OCI-LY7 (cell line): ENCODE measurements at regions not wholly inside any gene's neighbourhood (a gene's known extent, or its start where the extent isn't known, plus 50 kb on each side); places are given as distances from the start of the nearest gene placed in this dataset.
A peak's percentile ranks its signal among the peaks of the same experiment; 100 is the strongest.

Source experiments
- BruUV-seq: library from RNA; stranded (reverse); fragments of 400-500 nt; replicated peaks from 2 replicates; lab custom pipeline; 2021; lab: Mats Ljungman, UMichigan
- CTCF ChIA-PET: fragments of 300-600 bp; sonication (Branson Sonifier 250); formaldehyde crosslinking; loops from one replicate; lab custom pipeline; 2022; ENCODE audit warnings: antibody characterized with exemption; ENCODE audit not compliant: unreplicated experiment; lab: Charles Lee
- POLR2A ChIA-PET: fragments of 300-600 bp; sonication (Branson Sonifier 250); formaldehyde crosslinking; loops from one replicate; lab custom pipeline; 2022; ENCODE audit warnings: antibody characterized with exemption; lab: Charles Lee
- DNase-seq: peaks from one replicate; pipeline ENCODE4 v3.0.0-alpha.2; 2015; ENCODE audit warnings: low spot score
- H2AFZ ChIP-seq: fragments of 200-600 bp; sonication (generic), shearing (Covaris generic); 2 replicates; pipeline ENCODE4 v1.6.1; 2014; ENCODE audit warnings: mild to moderate bottlenecking, antibody characterized with exemption, low read length, moderate library complexity
- H3K27ac ChIP-seq: fragments of 200-600 bp; sonication (generic); 2 replicates; pipeline ENCODE4 v1.5.1; 2014; ENCODE audit warnings: mixed run types, low read depth, mild to moderate bottlenecking, moderate library complexity, low read length, inconsistent platforms; ENCODE audit not compliant: poor library complexity, severe bottlenecking
- H3K36me3 ChIP-seq: fragments of 200-600 bp; sonication (generic); 2 replicates; pipeline ENCODE4 v1.6.1; 2014; ENCODE audit warnings: mild to moderate bottlenecking, antibody characterized with exemption, low read length, moderate library complexity, mixed read lengths; ENCODE audit not compliant: insufficient read depth
- H3K4me1 ChIP-seq: fragments of 200-600 bp; sonication (generic); 2 replicates; pipeline ENCODE4 v1.5.1; 2014; ENCODE audit warnings: mild to moderate bottlenecking, low read length; ENCODE audit not compliant: insufficient read depth, poor library complexity, severe bottlenecking
- H3K4me2 ChIP-seq: fragments of 200-600 bp; sonication (generic); 2 replicates; pipeline ENCODE4 v1.6.1; 2014; ENCODE audit warnings: mild to moderate bottlenecking, low read length
- H3K4me3 ChIP-seq: fragments of 200-600 bp; sonication (generic); 2 replicates; pipeline ENCODE4 v1.5.1; 2014; ENCODE audit warnings: mild to moderate bottlenecking, low read depth, low read length; ENCODE audit not compliant: poor library complexity, severe bottlenecking
- H3K79me2 ChIP-seq: fragments of 200-600 bp; sonication (generic); 2 replicates; pipeline ENCODE4 v1.6.1; 2016; ENCODE audit warnings: low read depth, mild to moderate bottlenecking, low read length, moderate library complexity, mixed read lengths; ENCODE audit not compliant: insufficient read depth
- H3K9me2 ChIP-seq: fragments of 200-600 bp; sonication (generic); 2 replicates; pipeline ENCODE4 v1.6.1; 2016; ENCODE audit warnings: mild to moderate bottlenecking, low read length, mixed read lengths; ENCODE audit not compliant: insufficient read depth
- H3K9me3 ChIP-seq: fragments of 200-600 bp; sonication (generic); 2 replicates; pipeline ENCODE4 v1.6.1; 2014; ENCODE audit warnings: mild to moderate bottlenecking, mixed run types, low read length, mixed read lengths
- H4K20me1 ChIP-seq: fragments of 200-600 bp; sonication (generic); 2 replicates; pipeline ENCODE4 v1.6.1; 2014; ENCODE audit warnings: mild to moderate bottlenecking, antibody characterized with exemption, low read length, moderate library complexity, mixed read lengths; ENCODE audit not compliant: insufficient read depth
- CTCF ChIP-seq: fragments of 200-600 bp; sonication (generic); conservative IDR thresholded peaks from 2 replicates; pipeline ENCODE4 v1.5.1; 2014; ENCODE audit warnings: mild to moderate bottlenecking, antibody characterized with exemption, low read length, moderate library complexity, mixed read lengths
- EZH2phosphoT487 ChIP-seq: fragments of 200-600 bp; sonication (generic); IDR thresholded peaks from 2 replicates; pipeline ENCODE4 v1.6.1; 2018; ENCODE audit warnings: low read depth, borderline replicate concordance, mild to moderate bottlenecking, mixed run types, antibody characterized with exemption, low read length, moderate library complexity, mixed read lengths
- intact Hi-C: fragments of 100-400 bp; cut with micrococcal nuclease; formaldehyde crosslinking; loops from one replicate; pipeline ENCODE4 v1.10.0; 2022; ENCODE audit not compliant: unreplicated experiment

- H3K4me1 ChIP-seq, result no peaks in the 10 kb centered on the region
- no peaks in the 10 kb centered on the region for H3K9me2 ChIP-seq
- H2AFZ ChIP-seq, result no peak overlapping the region
- no TSS peak for BruUV-seq
- ChIA-PET CTCF (no interaction called here), POLR2A (interaction anchor here (0.6 kb wide), 1 partner anchor 9 kb away, joined by 3 read pairs; no protein-coding TSS in a partner anchor)
- intact Hi-C loops, result no loop called here
- H3K27ac ChIP-seq, result no peak overlapping the region
- no peak overlapping the region for H3K4me3 ChIP-seq
- no peaks in the 10 kb centered on the region for H4K20me1 ChIP-seq
- no peaks in the 10 kb centered on the region for H3K36me3 ChIP-seq
- TF ChIP-seq EZH2phosphoT487, result no peak
- no peak for TF ChIP-seq CTCF
- no peaks in the 10 kb centered on the region for H3K79me2 ChIP-seq
- DNase-seq, result no peak
- no peak overlapping the region for H3K4me2 ChIP-seq
- H3K9me3 ChIP-seq, result no peaks in the 10 kb centered on the region
Observed at GRCh38 chr2:173557497-173557896, 202.8 kb downstream of the CDCA7 start.

GRCh38 chr2:173567493-173567892 lies 212.8 kb downstream of the CDCA7 start:
- no peaks in the 10 kb centered on the region for H3K79me2 ChIP-seq
- ChIA-PET CTCF (no interaction called here), POLR2A (interaction anchor here (0.7 to 2.1 kb wide), 3 partner anchors 10 to 1470 kb away, joined by 3 to 4 read pairs (median 3); no protein-coding TSS in a partner anchor)
- TF ChIP-seq CTCF (no peak), EZH2phosphoT487 (no peak)
- no peak overlapping the region for H3K4me2 ChIP-seq
- H3K4me3 ChIP-seq, result no peak overlapping the region
- no peaks in the 10 kb centered on the region for H3K4me1 ChIP-seq
- H2AFZ ChIP-seq, result no peak overlapping the region
- no TSS peak for BruUV-seq
- intact Hi-C loops, result no loop called here
- H3K27ac ChIP-seq, result no peak overlapping the region
- H3K9me2 ChIP-seq, result no peaks in the 10 kb centered on the region
- no peak for DNase-seq
- H4K20me1 ChIP-seq, result no peaks in the 10 kb centered on the region
- H3K9me3 ChIP-seq, result no peaks in the 10 kb centered on the region
- no peaks in the 10 kb centered on the region for H3K36me3 ChIP-seq

GRCh38 chr2:173568054-173568453 lies 213.4 kb downstream of the CDCA7 start:
- TF ChIP-seq EZH2phosphoT487 (no peak), CTCF (peak; percentile 28; the same call in 1 of the 2 replicates)
- ChIA-PET CTCF (no interaction called here), POLR2A (interaction anchor here (2.1 kb wide), 1 partner anchor 15 kb away, joined by 4 read pairs; no protein-coding TSS in a partner anchor)
- no peaks in the 10 kb centered on the region for H3K9me2 ChIP-seq
- H3K4me2 ChIP-seq, result no peak overlapping the region
- no peak overlapping the region for H3K27ac ChIP-seq
- no TSS peak for BruUV-seq
- no peak overlapping the region for H3K4me3 ChIP-seq
- no peak for DNase-seq
- no peaks in the 10 kb centered on the region for H3K4me1 ChIP-seq
- no peaks in the 10 kb centered on the region for H4K20me1 ChIP-seq
- intact Hi-C loops, result no loop called here
- H3K36me3 ChIP-seq, result no peaks in the 10 kb centered on the region
- no peaks in the 10 kb centered on the region for H3K9me3 ChIP-seq
- no peaks in the 10 kb centered on the region for H3K79me2 ChIP-seq
- H2AFZ ChIP-seq, result no peak overlapping the region
